HEK293 (cell line): ENCODE measurements at regions not wholly inside any gene's neighbourhood (a gene's known extent, or its start where the extent isn't known, plus 50 kb on each side); places are given as distances from the start of the nearest gene placed in this dataset.

ENCODE experiments used
- ZBTB7A ChIP-seq: fragments of 450-650 bp; formaldehyde crosslinking; IDR thresholded peaks from 2 replicates; pipeline ENCODE4 v1.5.1; 2016; ENCODE audit warnings: low read depth, missing biosample characterization, missing genetic modification characterization
- ZNF248 ChIP-seq: fragments of 450-650 bp; formaldehyde crosslinking; IDR thresholded peaks from 2 replicates; pipeline ENCODE4 v1.5.1; 2017; ENCODE audit warnings: missing biosample characterization, missing genetic modification characterization
- ZNF398 ChIP-seq: fragments of 450-650 bp; formaldehyde crosslinking; IDR thresholded peaks from 2 replicates; pipeline ENCODE4 v1.5.1; 2017; ENCODE audit warnings: missing biosample characterization, missing genetic modification characterization

- TF ChIP-seq ZBTB7A (tag by site-specific recombination) (no peak), ZNF248 (tag by site-specific recombination) (no peak), ZNF398 (tag by site-specific recombination) (no peak)
Measured at GRCh38 chr3:103085465-103085864, 650.6 kb downstream of the ZPLD1 start.
